NCI-H1092 treated with DMSO at 0.1 percent for 48 hours (cell line): ENCODE measurements at regions not wholly inside any gene's neighbourhood (a gene's known extent, or its start where the extent isn't known, plus 50 kb on each side); places are given as distances from the start of the nearest gene placed in this dataset.
A peak's percentile ranks its signal among the peaks of the same experiment; 100 is the strongest.

Experiments
- DNase-seq: peaks from one replicate; lab custom pipeline; 2025; lab: John Stamatoyannopoulos, UW

- peak; percentile 4 for DNase-seq
Measured at GRCh38 chr12:66852091-66852490, 173.2 kb upstream of the GRIP1 start.

DNA sequence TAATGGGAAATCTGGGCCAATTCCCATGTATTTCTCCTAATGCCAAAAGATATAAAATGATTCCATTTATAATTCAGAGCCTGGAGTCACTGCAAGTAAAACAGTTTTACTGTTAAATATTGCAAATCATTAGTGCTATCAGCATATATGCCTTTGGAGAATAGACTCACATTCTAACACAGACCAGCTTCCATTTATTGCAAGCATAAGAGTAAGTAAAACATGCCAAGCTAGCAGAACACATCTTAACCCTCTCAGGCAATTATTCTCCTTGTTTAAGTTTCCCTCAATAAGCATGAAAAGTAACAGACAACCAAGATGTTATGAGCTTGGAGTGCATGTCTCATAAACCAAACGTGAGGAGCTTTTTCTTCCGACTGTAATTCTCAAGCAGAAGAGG is 173.9 kb upstream of the GRIP1 start:
- DNase-seq = no peak

DNA sequence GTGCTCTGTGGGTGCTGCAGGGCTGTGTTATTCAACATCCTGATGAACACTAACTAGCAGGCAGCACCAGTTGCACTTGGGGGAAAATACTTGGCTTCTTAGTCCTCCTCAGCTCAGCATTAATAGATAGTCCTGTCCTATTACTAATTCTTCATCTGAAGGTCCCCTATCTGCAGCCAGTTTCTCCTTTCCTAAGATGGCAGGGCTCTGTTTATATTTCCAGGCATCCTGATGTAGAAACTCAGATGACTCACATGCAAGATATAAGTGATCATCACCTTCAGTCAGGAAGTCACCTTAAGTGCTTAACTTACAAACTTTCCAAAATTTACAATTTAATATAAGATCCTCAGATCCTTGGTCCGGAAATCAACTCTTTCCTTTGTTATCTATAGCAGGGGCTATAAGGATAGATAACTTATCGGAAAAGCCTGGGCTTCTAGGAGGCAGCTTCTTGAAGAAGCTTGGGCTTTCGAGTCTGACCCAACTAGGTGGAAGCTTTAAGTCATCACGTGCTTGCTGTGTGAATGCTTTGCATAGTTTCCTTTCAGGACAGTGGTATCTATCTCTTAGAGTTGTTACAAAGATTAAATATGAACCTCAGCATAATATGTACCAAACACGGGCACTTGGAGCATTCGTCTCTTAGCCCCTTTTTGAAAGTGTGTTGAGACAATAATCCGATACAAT is 181.0 kb upstream of the GRIP1 start:
- DNase-seq = no peak

DNA sequence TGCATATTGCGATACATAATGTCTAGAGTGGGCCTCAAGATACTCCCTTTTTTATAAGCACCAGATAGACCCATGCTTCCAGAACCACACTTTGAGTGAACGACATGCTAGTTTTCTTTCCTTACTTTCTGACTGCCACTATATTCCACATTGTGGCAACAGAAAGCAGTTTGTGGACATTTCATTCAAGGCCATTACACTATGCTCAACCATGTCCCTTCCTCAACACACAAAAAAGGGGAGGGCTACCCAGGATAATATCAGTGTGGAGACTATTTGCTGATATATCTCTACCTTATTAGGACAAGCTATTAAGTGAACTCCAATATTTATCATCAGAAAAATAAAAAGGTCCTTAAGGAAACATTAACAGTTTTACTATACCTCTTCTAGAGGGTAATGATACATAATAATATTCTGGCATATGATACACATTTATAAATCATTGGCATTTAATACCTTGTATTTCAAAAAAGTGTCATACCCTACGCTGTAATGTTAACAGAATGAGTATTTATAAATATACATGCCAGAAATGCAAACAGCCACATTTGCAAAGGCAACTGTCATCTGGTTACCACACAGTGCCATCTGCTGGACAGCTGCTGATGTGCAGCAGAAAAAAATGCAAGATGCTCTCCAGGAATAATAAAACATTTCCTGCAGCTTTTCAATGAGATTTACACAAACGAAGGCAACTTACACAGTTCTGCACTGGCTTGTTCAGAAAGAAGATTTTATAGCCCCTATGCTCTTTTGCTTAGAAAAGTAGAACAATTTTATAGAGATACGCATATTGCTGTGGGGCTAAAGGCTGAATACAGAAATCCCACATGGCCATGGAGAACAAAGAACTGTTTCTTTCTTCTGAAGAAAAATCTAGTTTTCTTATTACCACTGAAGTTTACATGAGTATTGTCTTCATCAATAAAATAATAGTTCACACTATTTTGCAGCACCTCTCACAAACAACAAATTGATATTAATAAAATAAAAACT is 182.2 kb upstream of the GRIP1 start:
- DNase-seq = peak; percentile 20

DNA sequence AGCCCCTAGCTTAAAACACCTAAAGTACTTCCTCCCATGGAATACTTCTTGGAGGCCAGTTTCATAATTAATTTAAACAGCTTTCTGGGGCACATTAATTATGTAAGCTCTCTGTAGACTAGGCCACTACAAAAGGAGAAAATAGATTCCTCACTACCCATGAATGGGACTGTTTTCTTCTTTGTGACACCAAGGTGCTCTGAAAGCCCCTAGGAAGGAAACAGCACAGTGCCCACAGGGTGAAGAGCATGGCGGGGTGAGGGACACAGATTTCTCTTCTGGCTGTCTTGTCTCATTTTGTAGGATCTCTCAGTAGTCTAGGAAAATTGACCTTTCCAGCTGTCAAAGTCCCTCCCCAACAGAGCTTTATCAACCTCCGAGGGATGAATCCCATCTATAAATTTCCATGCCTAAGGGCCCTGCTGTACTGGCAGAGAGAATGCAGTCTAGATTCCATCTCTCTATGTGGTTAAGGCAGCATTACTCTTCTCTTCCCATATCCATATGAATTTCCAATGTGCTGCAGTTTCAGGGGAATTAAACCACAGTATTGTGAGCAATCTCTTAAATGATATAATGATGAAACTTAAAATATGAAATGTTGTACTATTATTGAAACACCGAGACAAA is 183.6 kb upstream of the GRIP1 start:
- no peak for DNase-seq

GRCh38 chr12:66863276-66863675 is 184.4 kb upstream of the GRIP1 start:
- no peak for DNase-seq

DNA sequence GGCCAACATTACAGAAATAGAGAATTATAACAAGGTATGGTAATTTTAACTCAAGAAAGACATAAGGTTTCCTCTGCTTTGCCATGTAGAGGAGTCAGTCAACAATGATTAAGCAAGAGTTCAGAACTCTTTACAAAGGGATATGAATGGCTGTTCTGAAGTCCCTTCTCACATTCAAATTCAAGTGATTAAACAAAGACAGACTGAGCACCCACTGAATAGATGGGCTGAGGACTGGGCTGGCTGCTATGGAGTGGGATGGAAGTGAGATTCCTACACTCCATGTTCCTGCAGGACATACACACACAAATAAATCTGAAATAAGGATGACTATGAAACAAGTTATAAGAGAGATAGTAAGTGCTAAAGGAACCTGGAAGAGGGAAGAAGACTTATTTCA is 199.0 kb upstream of the GRIP1 start:
- no peak for DNase-seq

- DNase-seq = peak; percentile 23
Measured at GRCh38 chr12:66879409-66879808, 200.5 kb upstream of the GRIP1 start.

GRCh38 chr12:66881386-66881785 is 202.5 kb upstream of the GRIP1 start:
- no peak for DNase-seq

- DNase-seq = no peak
Measured at GRCh38 chr12:66884091-66884490, 205.2 kb upstream of the GRIP1 start.

GRCh38 chr12:66885115-66885875 is 206.4 kb upstream of the GRIP1 start:
- no peak for DNase-seq

GRCh38 chr12:66896797-66897196 is 217.9 kb upstream of the GRIP1 start:
- no peak for DNase-seq

GRCh38 chr12:66898700-66899469 is 220.0 kb upstream of the GRIP1 start:
- peak; percentile 45 for DNase-seq

DNA sequence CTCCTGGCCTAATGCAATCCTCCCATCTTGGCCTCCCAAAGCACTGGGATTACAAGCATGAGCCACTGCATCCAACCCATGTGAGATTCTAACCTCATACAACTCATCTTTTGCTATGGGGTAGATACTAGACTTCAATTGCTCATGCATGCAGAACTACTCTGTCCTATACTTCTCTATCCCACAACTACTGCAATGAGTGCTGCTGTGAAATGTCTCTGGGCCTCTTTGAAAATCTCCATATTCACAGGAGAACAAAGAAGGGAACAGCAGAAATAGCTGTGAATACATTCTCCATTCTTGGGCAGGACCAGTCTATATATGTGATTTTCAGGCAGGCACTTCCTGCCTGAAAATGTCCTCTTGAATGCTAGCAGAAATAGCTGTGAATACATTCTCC is 220.7 kb upstream of the GRIP1 start:
- DNase-seq = no peak

DNA sequence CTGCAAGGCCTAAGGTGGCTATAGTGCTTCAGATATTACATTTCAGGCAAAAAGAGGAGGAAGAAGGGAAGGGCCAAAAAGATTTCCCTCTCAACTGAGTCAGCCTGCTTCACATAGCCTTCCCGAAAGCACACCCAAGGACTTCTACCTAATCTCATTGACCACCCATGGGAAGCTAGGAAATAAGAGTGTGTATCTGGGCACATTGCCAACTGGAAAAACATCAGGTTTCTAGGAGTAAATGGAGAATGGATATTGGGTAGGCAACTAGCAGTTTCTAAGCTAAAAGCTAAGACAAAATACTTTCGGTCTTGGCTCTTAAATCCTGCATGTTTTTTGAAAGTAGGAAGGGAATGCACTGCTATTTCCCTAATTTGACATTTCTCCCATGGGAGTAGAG is 221.7 kb upstream of the GRIP1 start:
- peak; percentile 41 for DNase-seq

GRCh38 chr12:66901138-66901932 is 222.5 kb upstream of the GRIP1 start:
- no peak for DNase-seq

DNA sequence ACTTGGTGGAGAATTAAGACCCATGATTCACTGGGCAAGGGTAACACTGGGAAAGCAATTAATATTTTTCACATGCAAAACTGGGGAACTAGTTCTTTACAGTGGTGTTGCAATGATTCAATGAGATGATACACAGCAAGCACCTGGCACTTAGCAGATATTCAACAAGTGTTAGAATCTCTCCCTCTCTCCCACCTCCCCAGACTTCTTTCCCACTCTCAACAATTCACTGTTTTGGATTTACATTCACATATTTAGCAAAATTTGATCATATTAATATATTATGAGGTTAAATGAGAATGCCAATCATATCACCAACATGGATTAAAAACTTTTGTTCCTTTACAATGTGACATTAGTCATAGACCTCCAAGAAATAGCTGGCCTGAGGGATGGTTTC is 223.1 kb upstream of the GRIP1 start:
- no peak for DNase-seq

DNA sequence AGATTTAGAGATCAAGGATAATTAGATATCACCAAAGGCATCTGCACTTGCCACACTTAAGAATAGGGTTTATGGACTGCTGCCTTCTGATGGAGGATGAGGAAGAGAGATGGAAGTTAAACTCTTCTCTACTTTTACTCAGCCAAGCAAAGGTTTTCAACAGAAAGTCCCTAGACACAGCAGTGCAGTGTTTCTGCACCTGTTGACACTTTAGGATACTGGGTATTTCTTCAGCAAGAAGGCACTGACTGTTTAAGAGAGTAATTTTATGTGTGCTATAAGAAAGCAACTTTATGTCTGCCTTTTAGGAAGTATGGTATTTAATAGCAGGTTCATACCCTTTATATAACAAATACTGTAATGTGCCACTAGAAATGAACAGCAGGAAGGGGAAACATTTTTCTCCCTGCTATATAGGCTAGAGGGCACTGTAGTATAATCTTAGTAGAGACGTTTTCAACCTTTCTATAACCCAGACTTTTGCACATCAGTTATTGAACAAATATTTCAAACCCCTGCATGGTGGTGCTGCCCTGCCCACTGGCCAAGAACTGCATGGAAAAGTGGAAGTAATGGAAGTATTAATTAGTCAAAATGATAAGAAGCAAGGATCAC is 225.0 kb upstream of the GRIP1 start:
- peak; percentile 17 for DNase-seq

DNA sequence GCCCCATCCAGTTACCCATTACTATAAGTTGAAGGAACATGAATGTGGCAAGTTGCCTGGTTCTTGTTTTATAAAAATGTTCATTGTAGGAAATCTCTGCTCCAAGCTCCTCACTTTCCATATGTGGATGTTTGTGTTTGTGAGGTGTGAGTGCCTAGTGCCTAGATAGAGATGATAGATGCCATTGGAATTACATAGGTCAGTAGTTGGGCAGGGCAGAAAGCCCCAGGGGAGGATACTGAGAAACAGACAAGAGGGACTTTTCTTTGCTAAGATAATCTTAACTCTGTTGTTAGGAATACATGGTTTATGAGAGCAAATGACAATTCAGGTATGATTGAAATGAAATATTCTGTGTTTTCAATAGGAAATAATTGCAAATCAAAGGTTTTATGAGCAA is 226.3 kb upstream of the GRIP1 start:
- no peak for DNase-seq
